ENCODE measurements at regions not wholly inside any gene's neighbourhood (a gene's known extent, or its start where the extent isn't known, plus 50 kb on each side); places are given as distances from the start of the nearest gene placed in this dataset.

GRCh38 chr12:89247967-89248366 lies 104.3 kb downstream of the DUSP6 start:
- H3K27me3 Mint-ChIP-seq (ENCODE audit: low read depth): no peaks in the 10 kb centered on the region

GRCh38 chr12:89247541-89247942 lies 104.8 kb downstream of the DUSP6 start:
- peak overlapping the region; percentile 18 for H3K27ac Mint-ChIP-seq
- H3K4me3 Mint-ChIP-seq: no peak overlapping the region
- TF ChIP-seq, protein P1, sequence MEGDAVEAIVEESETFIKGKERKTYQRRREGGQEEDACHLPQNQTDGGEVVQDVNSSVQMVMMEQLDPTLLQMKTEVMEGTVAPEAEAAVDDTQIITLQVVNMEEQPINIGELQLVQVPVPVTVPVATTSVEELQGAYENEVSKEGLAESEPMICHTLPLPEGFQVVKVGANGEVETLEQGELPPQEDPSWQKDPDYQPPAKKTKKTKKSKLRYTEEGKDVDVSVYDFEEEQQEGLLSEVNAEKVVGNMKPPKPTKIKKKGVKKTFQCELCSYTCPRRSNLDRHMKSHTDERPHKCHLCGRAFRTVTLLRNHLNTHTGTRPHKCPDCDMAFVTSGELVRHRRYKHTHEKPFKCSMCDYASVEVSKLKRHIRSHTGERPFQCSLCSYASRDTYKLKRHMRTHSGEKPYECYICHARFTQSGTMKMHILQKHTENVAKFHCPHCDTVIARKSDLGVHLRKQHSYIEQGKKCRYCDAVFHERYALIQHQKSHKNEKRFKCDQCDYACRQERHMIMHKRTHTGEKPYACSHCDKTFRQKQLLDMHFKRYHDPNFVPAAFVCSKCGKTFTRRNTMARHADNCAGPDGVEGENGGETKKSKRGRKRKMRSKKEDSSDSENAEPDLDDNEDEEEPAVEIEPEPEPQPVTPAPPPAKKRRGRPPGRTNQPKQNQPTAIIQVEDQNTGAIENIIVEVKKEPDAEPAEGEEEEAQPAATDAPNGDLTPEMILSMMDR (IDR thresholded peaks at IDR 0.05; ENCODE audit: unreplicated experiment): no peak
- H3K4me1 Mint-ChIP-seq: peaks cover 47% of the 10 kb centered on the region
- DNase-seq (ENCODE audit: low spot score in 2 of 2, unreplicated experiment in 2 of 2): no peak
- H3K9me3 Mint-ChIP-seq: no peaks in the 10 kb centered on the region
- no peaks in the 10 kb centered on the region for H3K27me3 Mint-ChIP-seq (ENCODE audit: low read depth)
- no peaks in the 10 kb centered on the region for H3K36me3 Mint-ChIP-seq

More at GRCh38 chr12:89247967-89248366, 104.3 kb downstream of the DUSP6 start:
- no peaks in the 10 kb centered on the region for H3K9me3 Mint-ChIP-seq
- H3K36me3 Mint-ChIP-seq: no peaks in the 10 kb centered on the region
- no peak for DNase-seq (ENCODE audit: low spot score in 2 of 2, unreplicated experiment in 2 of 2)
- H3K4me3 Mint-ChIP-seq: no peak overlapping the region
- TF ChIP-seq, protein P1 (IDR thresholded peaks at IDR 0.05; ENCODE audit: unreplicated experiment): no peak
- peaks cover 51% of the 10 kb centered on the region for H3K4me1 Mint-ChIP-seq
- H3K27ac Mint-ChIP-seq: no peak overlapping the region

- peaks cover 11% of the 10 kb centered on the region for H3K9me3 Mint-ChIP-seq
- DNase-seq (ENCODE audit: low spot score in 2 of 2, unreplicated experiment in 2 of 2): no peak
- no peaks in the 10 kb centered on the region for H3K36me3 Mint-ChIP-seq
- no peak overlapping the region for H3K27ac Mint-ChIP-seq
- H3K4me1 Mint-ChIP-seq: peaks cover 23% of the 10 kb centered on the region
- TF ChIP-seq, protein P1 (IDR thresholded peaks at IDR 0.05; ENCODE audit: unreplicated experiment): no peak
- H3K27me3 Mint-ChIP-seq (ENCODE audit: low read depth): no peaks in the 10 kb centered on the region
- H3K4me3 Mint-ChIP-seq: no peak overlapping the region
Observed at GRCh38 chr12:89245090-89245489, 107.2 kb downstream of the DUSP6 start.

DNA sequence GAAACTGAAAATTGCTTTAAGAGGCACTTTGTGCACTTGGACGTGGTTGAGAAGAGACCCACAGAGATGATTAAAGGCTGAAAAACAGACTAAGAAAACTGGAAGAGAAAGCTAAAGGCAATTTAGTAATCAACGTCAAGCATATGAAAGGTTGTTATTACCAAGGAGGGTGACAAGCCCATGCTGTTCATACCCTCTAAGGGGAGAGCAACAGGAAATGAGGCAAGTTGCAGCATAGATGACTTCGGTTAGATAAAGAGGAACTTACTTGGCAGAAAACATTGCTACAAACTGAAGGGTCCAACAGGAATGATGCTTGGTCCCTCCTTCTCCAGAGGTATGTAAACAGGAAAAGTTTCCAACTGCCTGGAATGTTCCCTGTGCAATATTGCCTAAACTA lies 107.8 kb downstream of the DUSP6 start:
- peaks cover 21% of the 10 kb centered on the region for H3K4me1 Mint-ChIP-seq
- H3K4me3 Mint-ChIP-seq: no peak overlapping the region
- no peaks in the 10 kb centered on the region for H3K27me3 Mint-ChIP-seq (ENCODE audit: low read depth)
- no peak overlapping the region for H3K27ac Mint-ChIP-seq
- TF ChIP-seq, protein P1 (IDR thresholded peaks at IDR 0.05; ENCODE audit: unreplicated experiment): no peak
- H3K9me3 Mint-ChIP-seq: peaks cover 11% of the 10 kb centered on the region
- DNase-seq (ENCODE audit: low spot score in 2 of 2, unreplicated experiment in 2 of 2): no peak
- H3K36me3 Mint-ChIP-seq: no peaks in the 10 kb centered on the region

- Mint-ChIP-seq H3K27ac (no peak overlapping the region), H3K36me3 (no peaks in the 10 kb centered on the region), H3K27me3 (ENCODE audit: low read depth) (no peaks in the 10 kb centered on the region), H3K4me1 (peaks cover 21% of the 10 kb centered on the region), H3K4me3 (no peak overlapping the region), H3K9me3 (peaks cover 11% of the 10 kb centered on the region)
- TF ChIP-seq, protein P1 (IDR thresholded peaks at IDR 0.05; ENCODE audit: unreplicated experiment): no peak
- DNase-seq (ENCODE audit: low spot score in 2 of 2, unreplicated experiment in 2 of 2): no peak
Observed at GRCh38 chr12:89243771-89244170, 108.5 kb downstream of the DUSP6 start.

GRCh38 chr12:89239534-89239933 lies 112.8 kb downstream of the DUSP6 start:
- no peak for DNase-seq (ENCODE audit: low spot score in 2 of 2, unreplicated experiment in 2 of 2)
- Mint-ChIP-seq H3K27ac (no peak overlapping the region), H3K36me3 (no peaks in the 10 kb centered on the region), H3K9me3 (peaks cover 11% of the 10 kb centered on the region), H3K4me3 (no peak overlapping the region), H3K4me1 (peaks cover 7% of the 10 kb centered on the region), H3K27me3 (ENCODE audit: low read depth) (no peaks in the 10 kb centered on the region)
- TF ChIP-seq, protein P1 (IDR thresholded peaks at IDR 0.05; ENCODE audit: unreplicated experiment): no peak
